GM21447 (cell line): ENCODE measurements at regions not wholly inside any gene's neighbourhood (a gene's known extent, or its start where the extent isn't known, plus 50 kb on each side); places are given as distances from the start of the nearest gene placed in this dataset.
"Not testable (repeated sequence)": the region's sequence is repeated elsewhere in the genome, so short reads cannot be mapped to it uniquely, and the experiment has no call there.

Experiments
- ATAC-seq: cut with Tn5 transposase; IDR thresholded peaks from one replicate; pipeline ENCODE4 v1.9.1; 2021; ENCODE audit not compliant: unreplicated experiment

DNA sequence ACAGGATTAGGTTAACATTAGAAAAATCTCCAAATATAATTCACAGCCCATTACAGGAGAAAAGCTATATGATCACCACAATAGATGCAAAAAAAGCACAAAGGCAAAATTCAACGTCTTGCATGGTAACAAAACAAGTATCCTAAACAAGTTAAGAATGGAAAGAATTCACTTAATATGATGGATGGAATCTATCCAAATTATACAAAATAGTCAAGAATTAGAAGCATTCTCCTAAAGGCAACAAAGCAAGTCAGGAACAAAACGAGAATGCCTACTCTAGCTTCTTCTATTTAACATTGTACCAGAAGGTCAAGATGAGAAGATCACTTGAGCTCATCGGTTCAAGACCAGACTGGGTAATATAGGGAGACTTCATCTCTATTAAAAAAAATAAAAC is 442.8 kb downstream of the SETD4 start:
- no peak for ATAC-seq

DNA sequence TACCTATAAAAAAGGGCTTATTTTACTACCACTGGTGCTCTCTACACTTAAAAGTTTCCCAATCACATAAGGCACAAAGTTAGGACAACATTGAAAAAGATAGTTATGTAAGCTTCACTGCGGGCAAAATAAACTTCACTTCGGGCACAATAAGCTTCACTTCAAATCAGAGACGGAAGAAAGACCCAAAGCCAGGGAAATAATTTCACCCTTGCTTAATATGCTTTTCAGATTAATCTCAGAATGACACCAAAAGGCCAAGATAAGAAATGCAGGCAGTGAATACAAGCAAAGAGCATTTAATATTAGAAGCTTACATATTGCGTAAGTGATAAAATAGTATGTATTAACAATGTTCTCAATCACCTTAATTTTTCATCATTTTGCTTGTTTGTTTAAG is 444.2 kb downstream of the SETD4 start:
- no peak for ATAC-seq

DNA sequence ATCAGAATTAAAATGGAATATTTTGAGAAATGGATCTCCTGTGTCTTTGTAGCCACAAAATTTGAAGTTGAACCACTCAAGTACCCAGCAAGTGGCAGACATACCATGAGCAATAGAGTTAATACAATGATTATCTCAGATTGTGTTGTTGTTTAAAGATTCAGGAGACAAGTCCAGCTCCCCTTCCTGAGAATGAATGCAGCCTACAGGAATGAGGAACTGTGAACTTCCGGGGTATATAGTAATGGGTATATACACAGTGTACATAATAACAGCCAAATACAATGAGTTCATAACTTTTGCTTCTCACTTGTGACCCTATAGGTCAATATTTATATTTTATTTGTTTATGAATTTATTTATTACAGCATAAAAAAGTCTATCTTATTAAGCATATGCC is 445.0 kb downstream of the SETD4 start:
- ATAC-seq, result no peak

DNA sequence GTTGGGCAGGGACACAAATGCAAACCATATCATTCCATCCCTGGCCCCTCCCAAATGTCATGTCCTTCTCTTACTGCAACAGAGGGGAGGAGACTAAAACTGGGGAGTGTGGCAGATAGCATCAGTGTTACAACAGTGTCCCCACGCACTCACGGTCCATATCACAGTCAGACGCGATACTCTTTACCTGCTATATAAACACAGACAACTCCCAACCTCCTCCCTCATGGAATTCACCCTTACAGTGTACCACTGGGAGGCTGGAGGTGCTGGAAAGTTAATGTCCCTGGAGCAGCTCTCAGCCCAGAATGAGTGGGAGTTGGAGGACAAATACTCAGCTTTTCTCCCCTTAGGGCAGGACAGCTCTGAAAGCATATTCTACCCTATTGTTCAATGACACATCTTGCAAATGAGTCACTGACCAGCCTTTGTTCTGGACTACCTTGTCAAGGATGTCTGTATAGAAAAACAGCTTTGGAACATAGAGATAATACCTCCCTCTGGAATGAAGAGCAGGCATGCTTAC is 445.9 kb downstream of the SETD4 start:
- ATAC-seq, result no peak

DNA sequence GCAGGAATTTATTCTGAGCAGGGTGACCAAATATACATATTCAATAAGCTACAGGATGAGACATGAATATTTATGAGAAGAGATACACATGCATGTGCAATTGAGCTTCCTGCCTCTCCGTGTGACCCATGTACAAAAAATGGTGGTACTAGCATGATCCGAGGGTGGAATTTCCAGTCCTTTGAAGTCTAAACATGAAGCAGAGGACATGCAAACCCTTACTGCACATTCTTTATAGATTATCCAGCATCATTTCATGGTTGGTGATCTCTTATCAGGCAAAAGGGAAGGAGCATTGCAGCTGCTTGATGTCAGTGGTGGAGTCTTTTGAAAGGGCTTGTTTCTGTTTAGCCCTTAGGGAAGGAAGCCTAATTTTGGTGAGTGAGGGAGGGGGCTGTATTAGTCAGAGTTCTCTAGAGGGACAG is 448.6 kb downstream of the SETD4 start:
- no peak for ATAC-seq

DNA sequence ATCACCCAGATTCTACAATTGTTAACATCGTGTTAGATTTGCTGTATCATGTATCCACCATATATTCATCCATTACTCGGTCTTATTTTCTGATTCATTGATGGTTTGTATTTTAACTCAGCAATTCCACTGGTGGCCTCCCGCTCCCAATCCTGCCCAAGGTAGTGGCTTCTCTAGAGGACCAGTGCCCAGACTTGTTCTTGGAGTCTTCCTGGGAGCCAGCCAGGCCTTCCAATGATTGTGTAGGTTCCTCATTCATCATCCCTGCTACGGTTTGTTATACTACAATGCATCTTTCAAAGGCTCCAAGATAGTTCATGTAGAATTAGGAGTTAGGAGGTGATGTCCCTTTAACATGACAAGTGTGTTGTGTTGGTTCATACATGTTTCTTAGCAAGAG is 451.1 kb downstream of the SETD4 start:
- no peak for ATAC-seq

DNA sequence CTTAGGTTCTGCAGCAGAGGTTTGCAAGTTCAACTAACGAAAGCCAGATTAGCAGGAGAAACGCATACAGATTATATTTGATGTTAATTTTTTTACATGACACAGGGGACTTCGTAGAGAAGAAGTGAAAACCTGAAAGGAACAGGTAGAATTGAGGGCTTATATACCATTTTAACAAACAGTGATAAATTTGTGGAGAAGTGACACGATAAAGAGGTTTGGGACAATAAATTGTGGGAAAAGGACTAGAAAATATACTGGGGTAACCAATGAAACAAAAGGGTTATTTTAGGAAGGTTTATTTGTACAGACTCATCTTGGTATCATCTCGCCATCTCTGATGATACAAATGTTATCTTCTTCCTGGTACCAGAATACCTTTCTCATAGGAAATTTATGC is 452.9 kb downstream of the SETD4 start:
- ATAC-seq, result no peak

DNA sequence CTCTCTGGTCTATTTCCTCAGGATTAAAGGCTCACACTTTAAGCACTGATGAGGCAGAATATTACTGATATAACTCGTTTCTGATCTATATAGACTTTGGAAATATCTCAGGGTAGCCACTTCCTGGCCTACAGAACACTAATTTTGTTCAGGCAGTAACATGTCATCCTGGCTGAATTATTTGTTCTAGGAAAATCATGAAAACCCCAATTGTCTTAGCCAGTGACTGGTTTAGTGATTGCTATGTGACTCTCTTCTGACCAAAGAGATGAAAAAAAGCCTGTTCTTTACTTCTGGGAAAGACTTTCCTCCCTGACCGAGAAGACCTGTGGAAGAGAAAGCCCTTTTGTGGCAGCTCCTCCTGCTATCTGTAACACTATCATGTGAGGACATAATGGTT is 453.7 kb downstream of the SETD4 start:
- ATAC-seq, result no peak

- no peak for ATAC-seq
Observed at GRCh38 chr21:35606146-35606545, 454.2 kb downstream of the SETD4 start.

DNA sequence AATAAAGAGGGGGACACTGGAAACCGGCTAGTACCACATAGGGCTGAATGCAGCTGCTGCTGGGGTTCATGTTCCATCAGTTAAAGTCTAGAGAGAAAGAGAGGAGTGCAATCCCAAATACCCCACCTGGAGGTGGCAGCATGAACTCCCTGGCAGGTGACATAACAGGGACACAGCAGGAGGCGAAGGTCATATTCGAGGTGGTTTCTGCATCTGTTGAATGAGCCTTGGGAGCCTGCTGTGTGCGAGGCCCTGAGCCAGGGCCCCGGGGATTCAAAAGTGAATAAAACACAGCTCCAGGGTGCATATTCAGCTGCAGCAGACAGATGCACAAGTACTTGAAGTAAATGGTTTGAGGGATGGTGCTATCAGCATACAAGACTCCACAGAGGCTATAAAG is 456.8 kb downstream of the SETD4 start:
- ATAC-seq, result no peak

GRCh38 chr21:35602811-35603362 is 457.4 kb downstream of the SETD4 start:
- ATAC-seq, result no peak

GRCh38 chr21:35601211-35601610 is 459.1 kb downstream of the SETD4 start:
- no peak for ATAC-seq

- ATAC-seq, result no peak
Observed at GRCh38 chr21:35599164-35599563, 461.2 kb downstream of the SETD4 start.

- no peak for ATAC-seq
Observed at GRCh38 chr21:35597750-35598339, 462.5 kb downstream of the SETD4 start.

DNA sequence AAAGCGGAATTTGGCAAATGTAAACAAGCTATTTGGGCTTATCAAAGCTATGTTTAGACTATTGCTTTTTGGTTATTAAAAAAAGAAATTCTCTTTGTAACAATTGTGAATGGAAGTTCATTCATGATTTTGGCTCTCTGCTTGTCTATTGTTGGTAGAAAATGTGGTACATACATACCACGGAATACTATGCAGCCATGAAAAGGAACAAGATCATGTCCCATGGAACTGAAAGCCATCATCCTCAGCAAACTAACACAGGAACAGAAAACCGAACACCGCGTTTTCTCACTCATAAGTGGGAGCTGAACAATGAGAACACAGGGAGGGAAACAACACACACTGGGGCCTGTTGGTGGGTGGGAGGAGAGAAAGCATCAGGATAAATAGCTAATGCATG is 465.4 kb downstream of the SETD4 start:
- ATAC-seq, result no peak

DNA sequence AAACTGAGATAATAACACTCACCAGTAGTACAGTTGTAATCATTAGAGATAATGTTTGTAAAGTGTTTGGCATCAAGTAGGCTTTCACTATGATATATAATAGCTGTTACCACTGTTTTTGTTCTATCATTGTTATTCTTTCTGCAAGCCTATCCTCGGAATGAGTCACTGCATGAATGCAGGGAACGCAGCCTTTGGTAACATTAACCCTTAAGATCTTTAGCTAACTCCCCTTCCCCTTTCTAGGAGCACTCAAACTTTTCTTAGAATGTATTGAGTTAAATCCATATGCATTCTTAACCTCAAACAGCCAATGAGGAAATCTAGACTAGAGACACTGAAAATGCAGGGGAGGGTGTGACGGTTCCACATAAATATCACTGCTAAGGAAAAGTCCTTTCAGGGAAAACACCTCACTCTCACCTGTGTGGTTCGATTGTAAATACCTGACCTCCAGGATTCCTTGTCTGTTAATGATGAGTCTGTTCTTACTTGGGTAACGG is 467.3 kb downstream of the SETD4 start:
- no peak for ATAC-seq

DNA sequence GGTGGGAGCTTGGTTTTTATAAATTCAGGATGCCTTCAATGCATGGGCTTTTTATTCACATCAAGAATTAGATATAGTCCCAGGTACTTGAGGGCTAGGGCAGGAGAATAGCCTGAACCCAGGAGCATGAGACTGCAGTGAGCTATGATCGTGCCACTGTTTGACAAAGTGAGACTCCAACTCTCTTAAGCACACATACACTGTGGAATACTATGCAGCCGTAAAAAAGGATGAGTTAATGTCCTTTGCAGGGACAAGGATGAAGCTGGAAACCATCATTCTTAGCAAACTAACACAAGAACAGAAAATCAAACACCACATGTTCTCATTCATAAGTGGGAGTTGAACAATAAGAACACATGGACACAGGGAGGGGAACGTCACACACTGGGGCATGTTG is 470.0 kb downstream of the SETD4 start:
- not testable (repeated sequence) for ATAC-seq

DNA sequence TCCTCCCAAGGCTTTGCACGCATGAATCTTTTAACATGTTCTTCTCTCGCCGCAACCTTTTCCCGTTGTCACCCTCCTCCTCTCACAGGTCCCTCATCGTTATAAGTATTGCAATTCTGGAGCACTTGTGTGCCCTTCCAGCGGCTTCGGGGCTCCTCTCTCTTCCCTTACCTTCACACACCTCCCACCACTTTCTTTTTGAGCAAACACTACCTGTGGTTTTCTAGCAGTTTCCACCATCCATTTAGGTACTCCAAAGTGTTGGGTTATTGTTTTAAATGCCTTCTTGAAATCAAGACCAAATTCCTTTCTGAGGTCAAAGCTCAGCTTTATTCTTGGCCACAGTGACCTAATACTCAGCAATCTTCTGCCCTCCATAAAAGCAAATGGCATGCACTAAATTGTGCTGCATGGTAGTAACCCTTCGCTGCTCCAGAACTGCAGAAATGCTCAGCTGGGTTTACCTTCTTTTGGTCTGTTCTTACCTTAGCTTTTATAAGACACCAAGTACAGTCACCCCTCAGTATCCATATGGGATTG is 472.4 kb downstream of the SETD4 start:
- no peak for ATAC-seq

GRCh38 chr21:35586305-35586704 is 474.0 kb downstream of the SETD4 start:
- no peak for ATAC-seq

GRCh38 chr21:35585878-35586277 is 474.4 kb downstream of the SETD4 start:
- ATAC-seq, result no peak

GRCh38 chr21:35585155-35585554 is 475.2 kb downstream of the SETD4 start:
- no peak for ATAC-seq

- ATAC-seq, result no peak
Observed at GRCh38 chr21:35583566-35584216, 476.6 kb downstream of the SETD4 start.
